GM08714 (cell line): ENCODE measurements at regions not wholly inside any gene's neighbourhood (a gene's known extent, or its start where the extent isn't known, plus 50 kb on each side); places are given as distances from the start of the nearest gene placed in this dataset.
"Not testable (repeated sequence)": the region's sequence is repeated elsewhere in the genome, so short reads cannot be mapped to it uniquely, and the experiment has no call there.

Experiments
- H3K4me3 ChIP-seq: fragments of 200-500 bp; sonication (Bioruptor generic); 2 replicates; pipeline ENCODE4 v1.5.1; 2014; ENCODE audit warnings: mild to moderate bottlenecking, low read length, inconsistent platforms
- ZNF274 ChIP-seq: IDR thresholded peaks from 2 replicates; pipeline ENCODE4 v1.6.1; 2012; ENCODE audit warnings: mild to moderate bottlenecking, low read depth, low read length

- no peak for TF ChIP-seq ZNF274
- H3K4me3 ChIP-seq = no peak overlapping the region
These were observed 200.0 kb upstream of the SULF2 start for GRCh38 chr20:47985092-47985850.

DNA sequence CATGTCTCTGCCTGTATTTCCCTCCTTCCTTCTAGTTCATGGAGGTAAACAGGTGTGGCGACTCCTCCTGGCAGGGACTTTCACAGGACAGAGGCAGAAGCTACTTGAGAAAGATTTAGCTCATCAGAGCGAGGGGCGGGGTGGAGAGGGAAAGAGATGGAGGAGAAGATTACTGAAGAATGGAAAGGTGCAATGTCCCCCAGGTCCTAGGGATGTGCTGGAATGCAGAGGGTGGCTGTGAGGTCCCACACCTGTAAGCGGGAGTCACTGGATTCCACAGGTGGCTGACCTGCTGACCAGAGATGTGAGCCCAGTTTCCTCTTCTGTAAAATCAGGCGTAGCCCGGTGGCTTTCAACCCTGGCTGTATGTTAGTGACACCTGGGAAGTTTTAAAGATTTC is 199.2 kb upstream of the SULF2 start:
- TF ChIP-seq ZNF274 = no peak
- no peak overlapping the region for H3K4me3 ChIP-seq

DNA sequence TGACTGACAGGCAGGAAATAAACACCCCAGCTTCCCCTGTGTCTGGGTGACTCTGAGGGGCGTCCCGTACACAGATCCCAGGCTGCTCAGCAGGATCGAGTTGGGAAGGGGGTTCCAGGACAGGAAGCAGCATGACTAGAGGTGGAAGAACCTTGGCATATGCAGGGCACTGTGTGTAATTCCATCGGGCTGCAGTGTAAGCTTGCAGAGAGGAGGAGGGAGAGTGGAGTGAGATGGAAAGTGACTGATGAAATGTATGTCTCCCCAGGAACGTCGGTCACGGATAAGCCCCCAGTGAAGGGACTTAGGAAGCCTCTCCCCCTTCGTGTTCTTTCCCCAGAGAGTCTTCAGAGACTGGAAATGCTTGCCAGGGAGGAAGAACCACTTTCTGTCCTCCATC is 198.4 kb upstream of the SULF2 start:
- H3K4me3 ChIP-seq = not testable (repeated sequence)

GRCh38 chr20:47982574-47983360 is 197.5 kb upstream of the SULF2 start:
- no peak for TF ChIP-seq ZNF274
- H3K4me3 ChIP-seq = no peak overlapping the region

- no peak overlapping the region for H3K4me3 ChIP-seq
- no peak for TF ChIP-seq ZNF274
These were observed 195.9 kb upstream of the SULF2 start for GRCh38 chr20:47981222-47981621.

- TF ChIP-seq ZNF274 = no peak
These were observed 195.3 kb upstream of the SULF2 start for GRCh38 chr20:47980336-47981177.

GRCh38 chr20:47979361-47980095 is 194.2 kb upstream of the SULF2 start:
- H3K4me3 ChIP-seq = not testable (repeated sequence)

More at GRCh38 chr20:47980336-47981177, 195.3 kb upstream of the SULF2 start:
- H3K4me3 ChIP-seq = no peak overlapping the region

DNA sequence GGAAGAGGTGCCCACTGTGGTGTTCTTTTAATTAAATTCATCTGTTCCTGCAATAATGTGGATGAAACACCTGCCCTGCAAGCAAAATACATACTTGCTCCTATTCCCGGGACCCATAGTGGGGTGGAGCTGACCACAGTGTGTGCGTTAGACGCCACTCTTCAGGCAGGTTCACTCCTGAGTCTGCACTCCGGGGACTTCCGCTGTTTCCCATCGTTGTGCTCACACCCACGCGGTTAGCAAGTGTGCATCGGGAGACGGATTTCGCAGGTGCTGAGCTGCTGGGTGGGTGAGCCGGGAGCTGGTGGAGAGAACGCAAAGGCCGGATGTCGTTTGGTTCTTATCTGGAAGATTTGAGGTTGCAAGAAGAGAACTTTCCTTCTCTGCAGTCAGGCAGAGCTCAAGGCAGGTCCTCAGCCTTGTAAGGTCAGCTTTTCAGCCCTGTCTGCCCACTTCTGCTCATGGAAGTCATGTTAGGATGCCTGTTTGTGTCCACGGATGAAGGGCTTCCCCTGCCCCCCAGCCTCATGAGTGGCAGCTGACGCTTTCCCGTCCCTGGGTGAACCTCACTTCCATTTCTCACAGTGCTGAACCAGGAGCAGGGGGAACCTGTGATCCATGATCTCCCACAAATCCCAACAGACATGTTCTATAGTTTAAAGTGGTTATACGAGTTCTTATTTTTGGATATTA is 193.3 kb upstream of the SULF2 start:
- H3K4me3 ChIP-seq = not testable (repeated sequence)

DNA sequence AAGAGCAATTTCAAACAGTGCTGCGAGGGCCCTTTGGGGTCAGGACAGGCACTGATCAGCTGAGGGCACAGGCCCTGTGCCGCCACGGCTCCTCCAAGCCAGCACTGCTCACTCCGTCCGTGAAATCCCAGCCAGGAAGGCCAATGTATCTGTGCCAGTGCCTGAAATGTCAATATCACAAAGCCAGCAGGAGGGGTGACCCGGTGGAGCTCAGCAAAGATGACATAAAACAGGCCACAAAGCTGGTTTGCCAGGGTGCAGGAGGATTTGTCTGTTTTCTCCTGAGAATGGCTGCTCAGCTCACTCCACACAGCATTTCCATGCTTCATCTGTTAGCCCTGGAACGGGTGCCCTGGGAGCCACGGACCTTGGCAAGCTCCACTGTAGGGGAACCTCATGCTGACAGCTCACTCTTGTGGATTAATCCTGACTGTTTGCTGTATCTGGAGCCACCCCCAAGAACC is 192.5 kb upstream of the SULF2 start:
- not testable (repeated sequence) for H3K4me3 ChIP-seq

DNA sequence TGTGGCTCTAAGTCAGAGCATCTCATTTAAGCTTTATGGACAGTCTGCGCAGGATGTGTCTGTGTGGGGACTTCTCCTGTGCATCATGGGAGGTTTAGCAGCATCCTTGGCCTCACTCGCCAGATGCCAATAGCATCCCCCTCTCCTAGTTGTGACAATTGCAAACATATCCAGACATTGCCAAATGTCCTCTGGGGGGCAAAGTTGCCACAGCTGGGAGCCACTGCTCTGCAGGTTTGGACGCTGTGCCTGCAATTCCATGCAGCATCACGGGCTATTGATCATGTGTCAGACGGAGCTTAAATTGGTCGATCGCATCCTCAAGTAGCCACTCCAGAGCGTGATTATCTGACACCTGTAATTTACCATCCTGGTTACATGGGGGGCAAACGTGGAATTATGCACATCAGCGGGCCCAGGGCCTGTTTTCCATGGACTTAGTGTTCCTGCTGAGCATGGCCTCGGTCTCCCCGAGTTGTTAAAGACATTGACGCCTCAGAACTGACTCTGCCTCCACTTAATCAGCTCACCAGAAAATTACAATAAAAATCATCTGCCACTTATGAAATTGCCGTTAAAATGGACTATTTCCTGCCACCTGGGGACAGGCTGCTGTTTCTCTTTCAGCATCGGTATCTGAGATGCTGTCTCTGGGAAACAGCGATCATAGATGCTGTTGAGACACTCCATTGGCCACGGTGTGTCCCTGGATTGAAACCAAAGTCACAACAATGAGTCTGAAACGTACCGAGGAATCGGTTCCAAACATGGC is 191.9 kb upstream of the SULF2 start:
- not testable (repeated sequence) for H3K4me3 ChIP-seq

- TF ChIP-seq ZNF274 = no peak
These were observed 189.1 kb upstream of the SULF2 start for GRCh38 chr20:47974234-47974878.

DNA sequence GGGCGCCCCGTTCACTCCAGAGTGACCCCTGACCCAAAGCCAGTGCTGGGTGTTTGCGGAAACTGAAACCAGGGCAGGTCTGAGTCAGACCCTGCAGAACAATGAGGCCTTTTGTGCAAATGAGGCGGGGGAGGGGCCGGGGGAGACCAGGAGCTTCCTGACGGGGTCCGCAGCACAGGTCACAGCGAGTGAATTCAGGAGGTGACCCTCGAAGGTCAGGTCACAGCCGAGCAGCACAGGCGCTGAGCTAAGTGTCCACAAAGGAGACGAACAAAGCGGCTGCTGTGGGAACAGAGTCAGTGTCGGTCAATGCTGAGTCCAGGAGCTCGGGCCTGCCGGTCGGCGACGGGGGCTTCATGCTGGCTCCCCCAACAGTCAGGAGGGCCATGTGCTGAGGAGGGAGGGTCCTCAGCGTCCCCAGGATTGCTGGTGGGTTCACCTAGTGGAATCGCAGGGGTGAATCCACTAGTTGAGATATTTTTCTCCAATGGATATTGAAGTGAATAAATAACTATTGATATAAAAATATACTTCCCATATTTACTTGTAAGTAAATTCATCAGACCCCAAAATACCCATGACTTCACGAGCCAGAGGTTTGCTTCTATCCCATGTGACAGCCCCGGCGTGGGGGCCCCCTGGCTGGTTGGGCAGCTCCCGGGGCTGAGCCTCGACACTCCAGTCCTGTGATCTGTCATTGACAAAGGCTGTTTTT is 188.4 kb upstream of the SULF2 start:
- no peak overlapping the region for H3K4me3 ChIP-seq

More at GRCh38 chr20:47974234-47974878, 189.1 kb upstream of the SULF2 start:
- H3K4me3 ChIP-seq = no peak overlapping the region

More for the DNA sequence above, 188.4 kb upstream of the SULF2 start:
- TF ChIP-seq ZNF274 = no peak
